Testis (tissue), 2 donors: ENCODE measurements at regions not wholly inside any gene's neighbourhood (a gene's known extent, or its start where the extent isn't known, plus 50 kb on each side); places are given as distances from the start of the nearest gene placed in this dataset.

Experiments
- POLR2A ChIP-seq: fragments of 450-650 bp; IDR thresholded peaks from one replicate; pipeline ENCODE4 v1.6.1; 2017; ENCODE audit warnings: antibody characterized with exemption, mild to moderate bottlenecking, moderate library complexity
- TF ChIP-seq, protein P1 (sequence below), 3 experiments: fragments of 450-650 bp in 2 of 3; fragments of 200-600 bp in 1 of 3; sonication (generic) in 1 of 3; IDR thresholded peaks; one replicate each; pipeline ENCODE4 v1.5.1; 2016 to 2019; ENCODE audit warnings: antibody characterized with exemption in 3 of 3, mild to moderate bottlenecking in 2 of 3, moderate library complexity in 1 of 3

DNA sequence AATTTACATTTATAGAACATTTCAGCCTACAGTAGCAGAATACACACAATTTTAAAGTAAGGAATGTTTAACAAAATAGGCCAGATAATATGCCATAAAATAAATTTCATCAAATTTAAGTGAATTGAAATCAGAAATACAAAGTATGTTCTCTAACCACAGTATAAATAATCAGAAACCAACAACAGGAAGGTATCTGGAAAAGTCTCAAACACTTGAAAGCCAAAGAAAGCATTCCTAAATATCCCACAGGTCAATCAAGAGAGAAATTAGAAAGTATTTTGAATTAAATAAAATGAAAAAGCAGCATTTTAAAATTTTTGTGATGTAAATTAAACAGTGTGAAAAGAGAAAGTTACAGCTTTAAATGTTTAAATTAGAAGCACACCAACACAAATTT lies 899.2 kb downstream of the PDHA2 start:
- TF ChIP-seq, protein P1, sequence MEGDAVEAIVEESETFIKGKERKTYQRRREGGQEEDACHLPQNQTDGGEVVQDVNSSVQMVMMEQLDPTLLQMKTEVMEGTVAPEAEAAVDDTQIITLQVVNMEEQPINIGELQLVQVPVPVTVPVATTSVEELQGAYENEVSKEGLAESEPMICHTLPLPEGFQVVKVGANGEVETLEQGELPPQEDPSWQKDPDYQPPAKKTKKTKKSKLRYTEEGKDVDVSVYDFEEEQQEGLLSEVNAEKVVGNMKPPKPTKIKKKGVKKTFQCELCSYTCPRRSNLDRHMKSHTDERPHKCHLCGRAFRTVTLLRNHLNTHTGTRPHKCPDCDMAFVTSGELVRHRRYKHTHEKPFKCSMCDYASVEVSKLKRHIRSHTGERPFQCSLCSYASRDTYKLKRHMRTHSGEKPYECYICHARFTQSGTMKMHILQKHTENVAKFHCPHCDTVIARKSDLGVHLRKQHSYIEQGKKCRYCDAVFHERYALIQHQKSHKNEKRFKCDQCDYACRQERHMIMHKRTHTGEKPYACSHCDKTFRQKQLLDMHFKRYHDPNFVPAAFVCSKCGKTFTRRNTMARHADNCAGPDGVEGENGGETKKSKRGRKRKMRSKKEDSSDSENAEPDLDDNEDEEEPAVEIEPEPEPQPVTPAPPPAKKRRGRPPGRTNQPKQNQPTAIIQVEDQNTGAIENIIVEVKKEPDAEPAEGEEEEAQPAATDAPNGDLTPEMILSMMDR (IDR thresholded peaks at IDR 0.05), result no peak
- no peak for TF ChIP-seq POLR2A
